Sigmoid colon (tissue), 6 donors: ENCODE measurements at regions not wholly inside any gene's neighbourhood (a gene's known extent, or its start where the extent isn't known, plus 50 kb on each side); places are given as distances from the start of the nearest gene placed in this dataset.

Source experiments
- DNase-seq: peaks from one replicate; pipeline ENCODE4 v3.0.0-alpha.2; 2019
- H3K27ac ChIP-seq, 4 donors: fragments of 200-600 bp; sonication (generic); one replicate each; pipeline ENCODE4 v1.5.1; 2016 to 2019; ENCODE audit warnings: mild to moderate bottlenecking in 1 of 4
- H3K27me3 ChIP-seq, 3 donors: fragments of 200-600 bp; sonication (generic); one replicate each; pipeline ENCODE4 v1.5.1; 2019; ENCODE audit warnings: mild to moderate bottlenecking in 1 of 3
- H3K36me3 ChIP-seq, 4 donors: fragments of 200-600 bp; sonication (generic); one replicate each; pipeline ENCODE4 v1.5.1; 2016 to 2019
- H3K4me1 ChIP-seq, 4 donors: fragments of 200-600 bp; sonication (generic); one replicate each; pipeline ENCODE4 v1.5.1; 2017 to 2019
- H3K4me3 ChIP-seq, 4 donors: fragments of 200-600 bp; sonication (generic); one replicate each; pipeline ENCODE4 v1.5.1; 2017 to 2019; ENCODE audit warnings: mild to moderate bottlenecking in 2 of 4, moderate library complexity in 1 of 4
- H3K9me3 ChIP-seq, 4 donors: fragments of 200-600 bp in 3 of 4; sonication (generic) in 3 of 4; one replicate each; pipeline versions ENCODE4 v1.5.1 to v1.6.1; 2013 to 2019
- EP300 ChIP-seq, 4 donors: sonication (generic); formaldehyde crosslinking; IDR thresholded peaks; one replicate each; pipeline ENCODE4 v1.6.1; 2017; ENCODE audit warnings: antibody characterized with exemption in 4 of 4
- POLR2A ChIP-seq, 2 donors: fragments of 450-650 bp; IDR thresholded peaks; one replicate each; pipeline ENCODE4 v1.6.1; 2016; ENCODE audit warnings: antibody characterized with exemption in 2 of 2, mild to moderate bottlenecking in 2 of 2, moderate library complexity in 2 of 2
- POLR2AphosphoS5 ChIP-seq, 4 donors: sonication (generic); formaldehyde crosslinking; IDR thresholded peaks; one replicate each; pipeline ENCODE4 v1.6.1; 2017; ENCODE audit warnings: antibody characterized with exemption in 4 of 4
- WGBS, 2 donors: extraction: QIAGEN DNeasy Blood & Tissue Kit; methylation state at CpG; one replicate each; pipeline ENCODE4 v1.1.7; 2013; 5-methylcytosine and 5-hydroxymethylcytosine counted together
- intact Hi-C: fragments of 100-400 bp; cut with DNase I; formaldehyde crosslinking; loops from one replicate; pipeline ENCODE4 v1.15.1; 2023
- TF ChIP-seq, protein P1 (sequence below), 4 experiments: fragments of 450-650 bp in 3 of 4; fragments of 200-600 bp in 1 of 4; IDR thresholded peaks; one replicate each; pipeline ENCODE4 v1.5.1; 2016 to 2019; ENCODE audit warnings: antibody characterized with exemption in 4 of 4, mild to moderate bottlenecking in 3 of 4, moderate library complexity in 2 of 4
- donor health status: healthy with polysubstance abuse.
- donor health status: healthy.

DNA sequence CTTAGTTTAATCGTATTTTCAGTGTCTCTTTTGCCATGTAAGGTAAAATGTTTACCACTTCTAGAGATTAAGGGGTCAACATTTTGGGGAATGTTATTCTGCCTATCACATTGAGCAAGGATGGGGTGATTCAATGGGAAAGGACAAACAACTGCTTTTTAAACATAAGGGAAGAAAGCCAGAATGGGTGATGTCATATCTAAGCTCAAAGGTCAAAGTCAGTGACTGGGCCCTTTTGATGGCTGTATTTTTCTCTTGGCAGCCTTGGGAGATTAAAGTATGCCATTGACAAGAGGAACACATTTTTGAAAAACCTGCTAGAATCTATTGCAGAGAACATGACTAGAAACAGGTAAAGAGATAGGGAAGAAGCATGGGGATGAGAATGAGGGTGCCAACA lies 477.3 kb upstream of the IRAK1BP1 start:
- Histone ChIP-seq H3K36me3 (no peaks in the 10 kb centered on the region), H3K27ac (no peak overlapping the region), H3K4me3 (no peak overlapping the region), H3K4me1 (no peaks in the 10 kb centered on the region), H3K9me3 (no peaks in the 10 kb centered on the region), H3K27me3 (no peaks in the 10 kb centered on the region)
- DNase-seq, result no peak
- TF ChIP-seq POLR2A (IDR thresholded peaks at IDR 0.05) (no peak), POLR2AphosphoS5 (IDR thresholded peaks at IDR 0.05) (no peak)
- 66 to 86% methylated on average over 1 of the region's 1 CpG for WGBS, 2 donors
- intact Hi-C loops, result no loop called here

DNA sequence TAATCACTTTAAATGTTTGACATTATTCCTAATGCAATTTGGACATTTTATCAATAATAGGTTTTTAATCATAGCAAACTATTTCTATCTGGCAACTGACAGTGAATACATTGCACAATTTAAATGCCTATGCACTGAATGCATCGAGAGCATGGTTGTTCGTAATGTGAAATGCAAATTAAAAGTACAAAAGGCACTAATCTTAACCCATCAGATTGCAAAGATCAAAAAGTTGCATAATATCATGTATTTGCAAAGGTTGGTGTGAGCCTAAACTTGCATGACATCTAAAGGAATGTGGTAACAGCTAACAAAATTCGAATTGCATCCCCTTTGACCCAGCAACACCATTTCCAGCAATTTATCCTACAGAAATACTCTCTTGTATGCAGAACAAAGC lies 469.9 kb upstream of the IRAK1BP1 start:
- Histone ChIP-seq H3K4me1 (no peaks in the 10 kb centered on the region), H3K36me3 (no peaks in the 10 kb centered on the region), H3K4me3 (no peak overlapping the region), H3K27me3 (no peaks in the 10 kb centered on the region), H3K27ac (no peak overlapping the region), H3K9me3 (no peaks in the 10 kb centered on the region)
- TF ChIP-seq POLR2AphosphoS5 (IDR thresholded peaks at IDR 0.05) (no peak), EP300 (IDR thresholded peaks at IDR 0.05) (no peak), POLR2A (IDR thresholded peaks at IDR 0.05) (no peak)
- TF ChIP-seq, protein P1, sequence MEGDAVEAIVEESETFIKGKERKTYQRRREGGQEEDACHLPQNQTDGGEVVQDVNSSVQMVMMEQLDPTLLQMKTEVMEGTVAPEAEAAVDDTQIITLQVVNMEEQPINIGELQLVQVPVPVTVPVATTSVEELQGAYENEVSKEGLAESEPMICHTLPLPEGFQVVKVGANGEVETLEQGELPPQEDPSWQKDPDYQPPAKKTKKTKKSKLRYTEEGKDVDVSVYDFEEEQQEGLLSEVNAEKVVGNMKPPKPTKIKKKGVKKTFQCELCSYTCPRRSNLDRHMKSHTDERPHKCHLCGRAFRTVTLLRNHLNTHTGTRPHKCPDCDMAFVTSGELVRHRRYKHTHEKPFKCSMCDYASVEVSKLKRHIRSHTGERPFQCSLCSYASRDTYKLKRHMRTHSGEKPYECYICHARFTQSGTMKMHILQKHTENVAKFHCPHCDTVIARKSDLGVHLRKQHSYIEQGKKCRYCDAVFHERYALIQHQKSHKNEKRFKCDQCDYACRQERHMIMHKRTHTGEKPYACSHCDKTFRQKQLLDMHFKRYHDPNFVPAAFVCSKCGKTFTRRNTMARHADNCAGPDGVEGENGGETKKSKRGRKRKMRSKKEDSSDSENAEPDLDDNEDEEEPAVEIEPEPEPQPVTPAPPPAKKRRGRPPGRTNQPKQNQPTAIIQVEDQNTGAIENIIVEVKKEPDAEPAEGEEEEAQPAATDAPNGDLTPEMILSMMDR (IDR thresholded peaks at IDR 0.05), result no peak
- 27 to 39% methylated on average over 3 of the region's 3 CpGs for WGBS, 2 donors
- intact Hi-C loops, result no loop called here
- no peak for DNase-seq

DNA sequence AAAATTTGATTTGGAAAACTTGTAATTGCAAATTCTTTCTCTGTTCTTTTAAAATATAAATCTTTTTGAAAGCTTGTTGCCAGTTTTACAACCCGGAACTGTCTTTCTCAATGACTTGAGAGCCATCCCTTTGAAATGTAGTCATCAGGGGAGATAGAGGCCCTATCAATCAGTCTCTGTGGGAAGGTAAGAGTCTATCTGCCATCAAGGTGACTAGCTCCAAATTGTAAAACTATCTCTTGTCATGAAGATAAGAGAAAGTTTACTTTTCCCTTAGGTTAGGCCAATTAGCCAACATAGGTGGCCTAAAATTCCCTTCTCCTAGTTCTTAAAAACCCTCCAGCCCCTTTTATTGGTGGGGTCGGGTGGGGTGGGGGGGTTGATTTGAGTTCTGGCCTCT lies 469.1 kb upstream of the IRAK1BP1 start:
- intact Hi-C loops, result no loop called here
- Histone ChIP-seq H3K9me3 (no peaks in the 10 kb centered on the region), H3K4me3 (no peak overlapping the region), H3K4me1 (no peaks in the 10 kb centered on the region), H3K27ac (no peak overlapping the region), H3K36me3 (no peaks in the 10 kb centered on the region), H3K27me3 (no peaks in the 10 kb centered on the region)
- no peak for TF ChIP-seq POLR2AphosphoS5 (IDR thresholded peaks at IDR 0.05)
- DNase-seq, result no peak
- WGBS, 2 donors, result 36 to 41% methylated on average over 2 of the region's 2 CpGs

DNA sequence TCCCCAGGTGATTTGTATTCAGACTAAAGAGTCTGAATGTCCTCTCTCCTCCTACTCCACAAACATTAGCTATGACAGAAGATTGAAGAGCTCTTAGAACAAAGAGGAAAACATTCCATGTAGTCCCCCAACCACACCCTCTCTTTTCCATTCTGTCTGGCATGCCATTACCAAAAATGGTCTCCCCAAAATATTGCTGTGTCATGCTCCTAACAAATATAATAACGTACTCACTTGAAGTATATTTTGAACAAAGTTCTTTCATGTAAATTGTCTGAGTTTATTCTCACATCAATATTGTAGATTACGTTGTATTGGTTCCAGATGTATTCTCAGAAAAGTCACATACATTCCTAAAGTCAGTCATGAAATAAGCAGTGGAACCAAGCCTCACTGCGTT lies 467.3 kb upstream of the IRAK1BP1 start:
- no peak for DNase-seq
- WGBS, 2 donors, result 89 to 92% methylated on average over 3 of the region's 3 CpGs
- Histone ChIP-seq H3K36me3 (no peaks in the 10 kb centered on the region), H3K27ac (no peak overlapping the region), H3K4me3 (no peak overlapping the region), H3K4me1 (no peaks in the 10 kb centered on the region), H3K9me3 (no peaks in the 10 kb centered on the region), H3K27me3 (no peaks in the 10 kb centered on the region)
- intact Hi-C loops, result no loop called here
- TF ChIP-seq, protein P1 (IDR thresholded peaks at IDR 0.05), result no peak
- TF ChIP-seq POLR2AphosphoS5 (IDR thresholded peaks at IDR 0.05) (no peak), POLR2A (IDR thresholded peaks at IDR 0.05) (no peak), EP300 (IDR thresholded peaks at IDR 0.05) (no peak)

DNA sequence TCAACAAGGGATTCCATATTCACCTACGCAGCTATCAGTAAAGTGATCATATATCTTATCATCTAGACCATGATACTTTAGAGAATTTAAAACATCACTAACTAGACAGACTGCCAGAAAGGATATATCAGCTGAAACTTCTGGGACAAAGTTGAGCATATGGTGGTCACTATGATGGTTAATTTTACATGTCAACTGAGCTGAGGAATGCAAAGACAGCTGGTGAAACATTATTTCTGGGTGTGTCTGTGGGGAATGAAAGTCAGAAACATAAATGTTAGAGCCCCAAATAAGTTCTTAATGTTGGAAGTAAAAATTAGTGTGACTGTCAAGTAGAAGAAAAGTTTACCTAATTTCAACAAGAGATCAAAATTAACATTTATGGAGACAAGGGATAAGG lies 440.0 kb upstream of the IRAK1BP1 start:
- no peaks in the 10 kb centered on the region for H3K27me3 ChIP-seq
- 93 to 94% methylated on average over 1 of the region's 1 CpG for whole genome bisulfite sequencing, 2 donors
- TF ChIP-seq, protein P1 (IDR thresholded peaks at IDR 0.05), result no peak
- TF ChIP-seq POLR2AphosphoS5 (IDR thresholded peaks at IDR 0.05), result no peak

DNA sequence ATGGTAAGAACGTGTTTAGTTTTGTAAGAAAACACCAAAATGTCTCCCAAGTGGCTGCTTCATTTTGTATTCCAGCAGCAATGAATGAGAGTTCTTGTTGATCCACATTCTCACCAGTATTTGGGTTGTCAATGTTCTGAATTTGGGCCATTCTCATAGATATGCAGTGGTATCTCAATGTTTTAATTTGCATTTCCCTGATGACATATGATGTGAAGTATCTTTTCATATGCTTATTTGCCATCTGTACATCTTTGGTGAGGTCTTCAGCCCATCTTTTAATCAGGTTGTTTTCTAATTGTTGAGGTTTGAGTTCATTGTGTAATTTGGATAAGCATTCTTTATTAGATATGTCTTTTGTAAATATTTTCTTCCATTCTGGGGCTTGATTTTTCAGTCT lies 436.8 kb upstream of the IRAK1BP1 start:
- intact Hi-C loops, result no loop called here
- H3K27me3 ChIP-seq, result no peaks in the 10 kb centered on the region
- no peak overlapping the region for H3K4me3 ChIP-seq
- no peaks in the 10 kb centered on the region for H3K9me3 ChIP-seq
- H3K36me3 ChIP-seq, result no peaks in the 10 kb centered on the region
- H3K27ac ChIP-seq, result no peak overlapping the region
- WGBS, 2 donors, result 51% methylated on average over 1 of the region's 1 CpG
- TF ChIP-seq EP300 (IDR thresholded peaks at IDR 0.05) (no peak), POLR2AphosphoS5 (IDR thresholded peaks at IDR 0.05) (no peak), POLR2A (IDR thresholded peaks at IDR 0.05) (no peak)
- TF ChIP-seq, protein P1 (IDR thresholded peaks at IDR 0.05), result no peak
- DNase-seq, result no peak
- no peaks in the 10 kb centered on the region for H3K4me1 ChIP-seq

More for the DNA sequence above, 440.0 kb upstream of the IRAK1BP1 start:
- Histone ChIP-seq H3K9me3 (no peaks in the 10 kb centered on the region), H3K4me3 (no peak overlapping the region), H3K4me1 (no peaks in the 10 kb centered on the region), H3K36me3 (no peaks in the 10 kb centered on the region), H3K27ac (no peak overlapping the region)
- no peak for DNase-seq
- intact Hi-C loops, result no loop called here
